PFSK-1 (cell line): ENCODE measurements at regions not wholly inside any gene's neighbourhood (a gene's known extent, or its start where the extent isn't known, plus 50 kb on each side); places are given as distances from the start of the nearest gene placed in this dataset.

Experiments
- FOXP2 ChIP-seq: optimal IDR thresholded peaks from 2 replicates; pipeline ENCODE3; 2011; ENCODE audit warnings: borderline replicate concordance, control low read depth, inconsistent platforms; ENCODE audit not compliant: insufficient read depth; ENCODE audit errors: extremely low read length, extremely low read depth
- POLR2AphosphoS5 ChIP-seq: IDR thresholded peaks from 2 replicates; pipeline ENCODE4 v1.6.1; 2012; ENCODE audit warnings: low read depth, mild to moderate bottlenecking, control low read depth, low read length, moderate library complexity
- REST ChIP-seq, 2 experiments: IDR thresholded peaks; 2 replicates each; pipeline versions ENCODE4 v1.6.1 to v1.8.0; 2011 to 2012; ENCODE audit warnings: low read depth in 2 of 2, low read length in 2 of 2, control low read depth in 1 of 2, inconsistent platforms in 1 of 2, mild to moderate bottlenecking in 1 of 2, moderate library complexity in 1 of 2; ENCODE audit not compliant: insufficient read depth in 1 of 2
- SIN3A ChIP-seq: IDR thresholded peaks from 2 replicates; pipeline ENCODE4 v1.6.1; 2012; ENCODE audit warnings: mild to moderate bottlenecking, low read length, moderate library complexity, borderline replicate concordance; ENCODE audit not compliant: insufficient read depth
- TAF1 ChIP-seq: IDR thresholded peaks from 2 replicates; pipeline ENCODE4 v1.6.1; 2012; ENCODE audit warnings: low read length, control low read depth, borderline replicate concordance; ENCODE audit not compliant: insufficient read depth

GRCh38 chr10:7008645-7009044 is 402.2 kb downstream of the SFMBT2 start:
- no peak for TF ChIP-seq REST (IDR thresholded peaks at IDR 0.05; ENCODE audit: insufficient read depth in 1 of 2, low read depth in 2 of 2, low read length in 2 of 2)
- no peak for TF ChIP-seq POLR2AphosphoS5
- no peak for TF ChIP-seq FOXP2
- no peak for TF ChIP-seq SIN3A
- no peak for TF ChIP-seq TAF1
